Osteoblast (primary cell): ENCODE measurements at regions not wholly inside any gene's neighbourhood (a gene's known extent, or its start where the extent isn't known, plus 50 kb on each side); places are given as distances from the start of the nearest gene placed in this dataset.

Experiments
- DNase-seq: peaks from one replicate; pipeline ENCODE4 v3.0.0; 2011; ENCODE audit warnings: low spot score, mixed read lengths; ENCODE audit not compliant: insufficient read length; ENCODE audit errors: missing footprints
- H2AFZ ChIP-seq: 2 replicates; pipeline ENCODE4 v1.6.0; 2011; ENCODE audit warnings: mild to moderate bottlenecking, low read length
- H3K27ac ChIP-seq: 2 replicates; pipeline ENCODE4 v1.5.1; 2011; ENCODE audit warnings: mild to moderate bottlenecking, low read depth, low read length, moderate library complexity
- H3K27me3 ChIP-seq: 2 replicates; pipeline ENCODE4 v1.6.0; 2012; ENCODE audit warnings: mild to moderate bottlenecking, control low read depth, inconsistent platforms, low read length, moderate library complexity; ENCODE audit not compliant: insufficient read depth
- H3K36me3 ChIP-seq: 2 replicates; pipeline ENCODE4 v1.5.1; 2011; ENCODE audit warnings: mild to moderate bottlenecking, low read length, control low read depth, moderate library complexity; ENCODE audit not compliant: insufficient read depth
- H3K4me1 ChIP-seq: 2 replicates; pipeline ENCODE4 v1.5.1; 2011; ENCODE audit warnings: mild to moderate bottlenecking, low read length, control low read depth, moderate library complexity; ENCODE audit not compliant: insufficient read depth
- H3K4me2 ChIP-seq: 2 replicates; pipeline ENCODE4 v1.6.0; 2011; ENCODE audit warnings: mild to moderate bottlenecking, low read length; ENCODE audit not compliant: insufficient read depth
- H3K4me3 ChIP-seq: fragments of 200-600 bp; sonication (generic); 3 replicates; pipeline ENCODE4 v1.5.1; 2012; ENCODE audit warnings: mild to moderate bottlenecking, low read length, inconsistent platforms; ENCODE audit not compliant: insufficient read depth
- H3K79me2 ChIP-seq: 2 replicates; pipeline ENCODE4 v1.6.0; 2012; ENCODE audit warnings: mild to moderate bottlenecking, low read length, control low read depth, inconsistent platforms; ENCODE audit not compliant: insufficient read depth
- H3K9me3 ChIP-seq: 2 replicates; pipeline ENCODE4 v1.5.1; 2011; ENCODE audit warnings: low read depth, low read length, control low read depth
- H4K20me1 ChIP-seq: 2 replicates; pipeline ENCODE4 v1.6.0; 2012; ENCODE audit warnings: mild to moderate bottlenecking, low read length, control low read depth; ENCODE audit not compliant: insufficient read depth
- CTCF ChIP-seq: IDR thresholded peaks from 2 replicates; pipeline ENCODE4 v1.5.1; 2011; ENCODE audit warnings: mild to moderate bottlenecking, low read depth, low read length, moderate library complexity; ENCODE audit errors: extremely low read depth

- no peaks in the 10 kb centered on the region for H3K36me3 ChIP-seq
- no peak for TF ChIP-seq CTCF
- H3K4me1 ChIP-seq, result no peaks in the 10 kb centered on the region
- H4K20me1 ChIP-seq, result no peaks in the 10 kb centered on the region
- H3K79me2 ChIP-seq, result no peaks in the 10 kb centered on the region
- no peak overlapping the region for H3K27ac ChIP-seq
- no peak for DNase-seq
- no peak overlapping the region for H3K4me3 ChIP-seq
- H3K9me3 ChIP-seq, result no peaks in the 10 kb centered on the region
- H3K27me3 ChIP-seq, result no peaks in the 10 kb centered on the region
- H3K4me2 ChIP-seq, result no peak overlapping the region
- H2AFZ ChIP-seq, result no peak overlapping the region
These were observed 105.9 kb downstream of the MGST1 start for GRCh38 chr12:16453319-16453718.

- H3K9me3 ChIP-seq, result no peaks in the 10 kb centered on the region
- H3K36me3 ChIP-seq, result no peaks in the 10 kb centered on the region
- no peak for TF ChIP-seq CTCF
- H3K4me1 ChIP-seq, result no peaks in the 10 kb centered on the region
- H4K20me1 ChIP-seq, result no peaks in the 10 kb centered on the region
- H3K79me2 ChIP-seq, result no peaks in the 10 kb centered on the region
- no peaks in the 10 kb centered on the region for H3K27me3 ChIP-seq
- H3K4me3 ChIP-seq, result no peak overlapping the region
- no peak overlapping the region for H2AFZ ChIP-seq
- no peak overlapping the region for H3K4me2 ChIP-seq
- no peak for DNase-seq
- no peak overlapping the region for H3K27ac ChIP-seq
These were observed 107.0 kb downstream of the MGST1 start for GRCh38 chr12:16454481-16454880.

- Histone ChIP-seq H3K9me3 (no peaks in the 10 kb centered on the region), H3K79me2 (no peaks in the 10 kb centered on the region), H3K27ac (no peak overlapping the region), H3K4me2 (no peak overlapping the region), H3K36me3 (no peaks in the 10 kb centered on the region), H3K4me1 (no peaks in the 10 kb centered on the region), H3K4me3 (no peak overlapping the region), H2AFZ (no peak overlapping the region), H3K27me3 (no peaks in the 10 kb centered on the region), H4K20me1 (no peaks in the 10 kb centered on the region)
- no peak for TF ChIP-seq CTCF
- DNase-seq, result no peak
These were observed 111.2 kb downstream of the MGST1 start for GRCh38 chr12:16458521-16459078.

GRCh38 chr12:16467272-16467671 lies 119.8 kb downstream of the MGST1 start:
- Histone ChIP-seq H3K4me3 (no peak overlapping the region), H3K4me2 (no peak overlapping the region), H2AFZ (no peak overlapping the region), H3K4me1 (no peaks in the 10 kb centered on the region), H3K9me3 (no peaks in the 10 kb centered on the region), H3K27me3 (no peaks in the 10 kb centered on the region), H3K36me3 (no peaks in the 10 kb centered on the region), H3K79me2 (no peaks in the 10 kb centered on the region), H4K20me1 (no peaks in the 10 kb centered on the region), H3K27ac (no peak overlapping the region)
- no peak for DNase-seq
- TF ChIP-seq CTCF, result no peak
